GM13977 (cell line): ENCODE measurements at regions not wholly inside any gene's neighbourhood (a gene's known extent, or its start where the extent isn't known, plus 50 kb on each side); places are given as distances from the start of the nearest gene placed in this dataset.

ENCODE experiments used
- DNase-seq: peaks from one replicate; pipeline ENCODE4 v3.0.0; 2012; ENCODE audit warnings: low spot score
- CTCF ChIP-seq: IDR thresholded peaks from 2 replicates; pipeline ENCODE4 v1.5.1; 2012; ENCODE audit warnings: mild to moderate bottlenecking, control low read depth; ENCODE audit not compliant: insufficient read depth; ENCODE audit errors: extremely low read depth, missing control alignments
- in situ Hi-C: fragments of 300-500 bp; cut with MboI; formaldehyde crosslinking; loops from one replicate; pipeline ENCODE4 v1.12.0; 2022; ENCODE audit warnings: low sequenced_read_pairs, low pct_unique_long_range_greater_than_20kb, mixed read lengths, inconsistent platforms; ENCODE audit not compliant: unreplicated experiment

DNA sequence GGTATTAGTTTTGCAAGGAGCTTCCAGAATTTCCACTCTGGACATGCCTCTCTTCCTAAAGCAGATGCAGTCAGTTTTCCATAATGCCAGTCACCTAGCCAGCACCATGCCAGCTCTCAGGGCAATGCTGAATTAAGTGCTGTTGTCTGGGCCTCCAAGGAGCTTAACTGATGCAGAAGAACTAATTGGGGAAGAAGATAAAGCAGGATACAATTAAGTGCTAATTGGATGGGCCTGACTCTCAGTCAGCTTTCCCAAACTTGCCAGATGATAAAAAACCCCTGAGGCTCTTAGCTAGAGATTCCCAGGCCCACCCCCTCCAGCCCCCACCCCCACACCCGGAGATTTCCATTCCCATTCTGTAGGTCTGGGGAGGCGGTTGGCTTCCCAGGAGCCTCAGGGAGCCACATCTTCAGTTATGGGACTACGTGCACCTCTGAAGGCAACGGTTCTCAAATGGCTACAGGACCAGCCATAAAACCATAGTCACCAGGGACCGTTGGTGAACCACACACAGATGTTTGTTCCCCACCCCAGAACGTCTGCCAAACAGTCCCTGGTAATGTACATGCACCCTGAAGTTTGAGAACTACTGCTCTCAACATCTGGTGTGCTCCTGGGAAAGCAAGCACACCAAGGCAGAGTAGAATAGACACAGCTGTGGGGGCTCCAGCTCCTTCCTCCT lies 499.1 kb upstream of the CDH5 start:
- no peak for TF ChIP-seq CTCF
- in situ Hi-C loops, result no loop called here
- DNase-seq, result no peak

- in situ Hi-C loops, result no loop called here
- no peak for TF ChIP-seq CTCF
- no peak for DNase-seq
These were observed 503.3 kb upstream of the CDH5 start for GRCh38 chr16:65863236-65863635.

GRCh38 chr16:65861131-65861731 lies 505.3 kb upstream of the CDH5 start:
- TF ChIP-seq CTCF, result no peak
- in situ Hi-C loops, result no loop called here
- DNase-seq, result no peak

GRCh38 chr16:65855171-65856145 lies 511.0 kb upstream of the CDH5 start:
- in situ Hi-C loops, result no loop called here
- DNase-seq, result no peak
- no peak for TF ChIP-seq CTCF

DNA sequence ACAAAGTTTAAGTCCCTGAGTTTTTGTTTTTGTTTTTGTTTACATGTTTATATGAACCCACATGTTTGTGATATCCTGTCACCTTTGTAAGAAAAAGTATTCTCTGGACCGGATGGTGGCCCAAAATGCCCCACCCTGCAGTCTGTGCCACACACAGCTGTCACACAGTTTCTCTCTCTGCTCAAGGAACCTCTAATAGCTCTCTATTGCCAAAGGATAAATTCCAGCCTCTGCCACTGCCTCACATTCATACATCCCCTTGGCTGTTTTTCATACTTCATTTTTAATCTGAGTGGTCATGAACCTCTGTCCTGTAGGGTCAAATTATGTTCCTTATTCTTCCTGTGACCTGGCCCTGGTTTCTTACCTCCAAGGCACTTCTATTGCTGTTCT lies 520.3 kb upstream of the CDH5 start:
- TF ChIP-seq CTCF, result no peak
- in situ Hi-C loops, result no loop called here
- no peak for DNase-seq

GRCh38 chr16:65845466-65846209 lies 520.9 kb upstream of the CDH5 start:
- no peak for DNase-seq
- no peak for TF ChIP-seq CTCF
- in situ Hi-C loops, result no loop called here
